ENCODE measurements at regions not wholly inside any gene's neighbourhood (a gene's known extent, or its start where the extent isn't known, plus 50 kb on each side); places are given as distances from the start of the nearest gene placed in this dataset.

DNA sequence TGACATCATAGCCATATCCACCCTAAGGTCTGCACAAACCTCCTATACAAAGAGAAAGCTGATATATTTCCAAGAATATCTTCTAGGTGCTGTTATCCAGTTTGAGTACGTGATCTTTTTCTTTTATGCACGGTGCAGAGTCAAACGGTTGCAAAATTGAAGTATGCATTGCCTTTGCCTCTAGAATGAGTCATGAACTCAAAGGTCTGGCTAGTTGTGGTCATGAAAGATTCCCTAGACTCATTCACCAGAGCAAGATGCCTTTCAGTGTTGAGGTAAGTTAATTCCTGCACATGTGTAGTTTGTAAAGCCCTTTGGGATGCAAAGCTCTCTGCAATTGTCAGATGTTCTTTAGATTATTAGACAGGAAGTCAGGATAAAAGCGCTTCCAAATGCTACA is 704.4 kb downstream of the PCDH19 start:
- DNase-seq, result no peak

DNA sequence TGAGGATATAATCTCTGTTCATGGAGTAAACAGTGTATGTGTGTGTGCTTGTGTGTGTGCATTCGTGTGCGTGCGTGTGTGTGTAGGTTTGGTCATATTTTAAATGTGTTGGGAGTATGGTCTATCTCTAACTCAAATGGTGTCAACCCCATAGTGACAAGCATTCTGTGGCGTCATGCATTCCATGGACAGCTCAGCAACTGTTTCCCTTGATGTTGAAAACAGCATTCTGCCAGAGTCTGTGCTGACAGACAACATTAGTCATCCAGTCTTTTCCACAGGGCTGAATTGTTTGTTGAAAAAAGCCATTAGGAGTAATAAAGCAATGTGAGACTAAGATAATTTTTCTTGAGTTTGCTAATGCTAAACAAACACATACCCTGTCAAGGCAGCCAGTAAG is 706.6 kb downstream of the PCDH19 start:
- DNase-seq, result no peak

DNA sequence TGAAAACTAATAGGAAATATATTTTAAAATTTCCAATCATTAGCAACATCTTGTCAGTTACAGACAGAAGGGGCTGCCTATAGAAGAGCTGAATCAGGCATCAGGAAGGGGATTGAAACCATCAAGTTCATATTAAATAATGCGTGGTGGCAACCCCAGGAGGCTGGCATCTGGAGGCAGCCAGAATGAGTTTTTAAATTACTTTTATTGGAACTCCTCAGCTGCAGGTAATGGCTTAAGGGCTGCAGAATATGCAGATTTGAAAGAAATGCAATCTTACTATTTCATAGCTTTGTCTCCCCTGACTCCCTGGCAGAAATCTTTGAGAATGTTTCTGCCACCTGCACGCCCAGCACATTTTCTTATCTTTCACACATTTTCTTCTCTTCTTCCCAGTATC is 711.6 kb downstream of the PCDH19 start:
- no peak for DNase-seq

DNA sequence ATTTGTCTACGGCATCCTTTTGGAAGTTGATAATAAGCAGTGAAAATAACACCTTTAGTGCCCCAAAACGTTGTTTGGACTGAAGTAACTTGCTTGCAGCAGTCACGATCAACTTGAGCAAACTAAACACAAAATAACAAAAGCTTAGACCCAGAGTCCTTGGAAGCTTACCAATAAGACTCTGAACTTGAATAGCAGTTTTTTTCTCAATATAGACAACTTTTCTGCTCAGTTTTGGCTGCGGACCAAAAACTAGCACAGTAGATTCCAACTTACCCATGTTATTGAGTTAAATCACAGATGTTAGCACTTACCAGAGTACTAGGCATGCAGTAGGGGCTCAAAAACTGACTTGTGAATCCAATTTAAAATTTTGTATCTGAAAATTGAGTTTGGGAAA is 746.9 kb downstream of the PCDH19 start:
- no peak for DNase-seq

DNA sequence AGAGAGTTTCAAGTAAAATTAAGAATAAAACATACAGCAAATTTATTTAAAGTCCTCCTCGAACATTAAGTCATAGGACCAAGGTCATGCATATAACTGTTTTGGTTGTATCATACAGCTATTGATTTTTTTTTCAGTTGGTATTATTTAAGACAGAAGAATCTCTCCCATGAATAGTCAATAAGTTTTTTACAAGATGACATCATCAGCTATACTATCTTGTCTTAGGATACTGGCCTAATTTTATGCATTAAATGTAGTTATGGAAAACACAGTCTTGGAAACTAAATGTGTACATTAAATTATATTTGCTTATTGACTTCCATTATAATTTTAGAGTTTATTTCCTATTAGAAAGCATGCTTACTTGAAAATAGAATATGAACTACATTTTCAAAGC is 755.9 kb downstream of the PCDH19 start:
- DNase-seq, result no peak

DNA sequence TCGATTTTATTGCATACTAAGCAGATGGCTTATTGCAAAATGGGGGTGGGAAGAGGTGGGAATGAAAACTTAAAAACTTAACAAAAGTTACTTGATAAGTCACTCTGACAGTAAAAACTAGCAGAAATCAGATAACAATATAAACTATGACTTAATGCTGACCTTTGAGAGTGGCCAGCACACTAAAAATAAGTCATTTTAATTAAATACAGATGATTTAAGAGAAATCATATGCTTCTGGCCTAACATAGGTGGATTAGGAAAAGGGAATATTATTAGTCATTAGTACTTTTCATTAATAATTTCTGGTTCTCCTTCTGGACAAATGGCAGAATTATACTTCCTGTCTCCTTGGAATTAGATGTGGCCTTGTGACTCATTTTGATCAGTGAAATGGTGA is 756.7 kb downstream of the PCDH19 start:
- no peak for DNase-seq

DNA sequence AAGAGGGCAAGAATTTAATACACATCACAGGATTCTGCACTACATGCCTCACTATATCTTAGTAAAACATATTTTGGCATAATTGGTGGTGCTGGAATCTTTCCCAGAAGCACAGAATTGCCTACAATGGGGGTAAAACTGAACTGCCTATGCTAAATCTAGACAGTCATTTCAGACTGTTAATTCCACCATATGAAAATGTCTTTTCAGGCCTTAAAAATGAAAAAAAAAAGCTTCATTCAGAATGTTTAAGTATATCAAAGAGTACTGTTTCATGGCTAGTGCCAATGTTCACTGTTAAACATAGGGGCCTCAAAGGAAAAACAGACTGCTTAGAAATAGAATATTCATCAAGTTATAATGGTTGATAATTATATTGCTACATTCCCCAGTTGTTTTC is 797.0 kb downstream of the PCDH19 start:
- DNase-seq, result no peak

DNA sequence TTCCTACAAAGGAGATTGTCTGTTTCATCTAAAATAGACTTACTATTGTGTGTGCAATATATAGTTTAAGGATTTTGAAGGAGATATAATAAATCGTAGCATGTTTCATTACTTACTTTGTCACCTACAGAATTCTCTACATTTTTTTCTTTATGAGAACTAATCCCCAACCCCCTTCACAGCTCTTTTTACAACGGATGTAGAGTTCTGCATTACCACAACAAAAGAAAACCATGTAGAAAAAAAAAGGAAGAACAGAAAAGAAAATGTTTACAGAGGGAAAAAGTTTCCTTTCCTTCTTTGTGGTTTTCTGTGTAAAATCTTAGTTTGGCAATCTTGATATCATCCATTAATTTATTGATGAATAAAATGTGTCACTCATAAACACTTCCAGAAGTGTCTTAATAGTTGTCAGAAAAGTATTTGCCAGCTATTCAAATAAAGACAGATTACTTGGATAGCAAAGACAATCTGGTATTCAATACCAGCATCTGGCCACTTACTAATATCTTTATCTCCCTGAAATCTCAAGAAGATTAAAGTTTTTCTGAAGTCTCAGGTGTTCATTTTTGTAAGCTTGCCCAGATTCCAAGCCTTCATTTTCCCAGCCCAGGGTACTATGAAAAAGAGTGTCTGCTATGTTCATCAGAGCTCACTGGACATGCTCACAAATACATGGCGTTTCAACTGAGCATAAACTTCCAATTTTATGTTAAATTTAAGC is 806.8 kb downstream of the PCDH19 start:
- DNase-seq, result no peak

DNA sequence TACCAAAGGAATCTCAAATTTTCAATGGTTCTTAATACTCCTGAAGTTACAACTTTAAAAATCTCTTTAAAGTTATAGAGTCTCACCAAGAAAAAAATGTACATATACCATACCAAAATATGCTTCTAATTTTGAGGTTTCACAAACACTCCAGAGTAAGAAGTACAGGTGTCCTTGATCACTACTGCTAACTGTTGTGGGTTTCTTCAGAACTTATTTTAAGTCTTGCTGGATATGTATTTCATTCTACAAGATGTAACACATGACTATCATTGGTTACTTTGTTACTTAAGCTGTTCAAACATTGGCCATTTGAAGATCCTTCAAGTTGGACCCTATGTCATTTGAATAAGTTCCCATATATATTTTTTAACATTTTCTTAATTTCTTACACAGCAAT is 808.0 kb downstream of the PCDH19 start:
- DNase-seq, result no peak

DNA sequence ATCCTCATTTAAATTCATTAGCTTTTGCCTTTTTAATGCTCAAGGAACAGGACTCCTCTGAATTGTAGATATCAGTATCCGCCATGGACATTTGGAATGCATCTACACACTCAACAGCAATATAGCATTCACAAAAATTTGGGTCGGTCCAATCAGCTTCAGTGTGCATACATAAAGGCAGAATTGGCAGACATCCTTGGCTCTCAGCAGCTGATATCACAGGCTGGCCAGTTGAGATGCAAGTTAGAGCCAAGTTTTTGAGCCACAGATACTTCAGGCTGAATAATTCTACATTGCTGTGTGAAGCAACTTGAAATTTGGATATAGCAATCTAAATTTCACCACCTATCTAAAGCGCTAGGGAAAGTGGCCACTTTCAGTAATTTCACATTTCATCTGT is 821.1 kb downstream of the PCDH19 start:
- DNase-seq, result no peak

DNA sequence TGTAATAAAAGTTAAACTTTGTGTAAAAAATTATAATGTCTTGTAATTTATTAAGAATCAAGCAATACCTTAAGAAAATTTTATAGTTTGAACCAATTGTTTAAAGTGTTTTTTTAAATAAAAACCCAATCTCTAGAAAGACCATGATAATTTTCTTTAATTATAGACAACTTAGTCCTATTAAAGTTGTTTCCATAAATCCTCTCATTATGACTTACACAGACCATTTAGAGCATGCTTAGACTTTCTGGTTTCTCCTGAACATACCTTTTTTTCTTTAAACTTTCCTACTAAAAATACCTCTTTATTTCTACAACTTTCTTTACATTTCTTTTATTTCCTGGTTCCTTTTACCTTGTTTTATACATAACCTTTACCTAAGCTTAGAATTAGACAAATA is 837.4 kb downstream of the PCDH19 start:
- no peak for DNase-seq

DNA sequence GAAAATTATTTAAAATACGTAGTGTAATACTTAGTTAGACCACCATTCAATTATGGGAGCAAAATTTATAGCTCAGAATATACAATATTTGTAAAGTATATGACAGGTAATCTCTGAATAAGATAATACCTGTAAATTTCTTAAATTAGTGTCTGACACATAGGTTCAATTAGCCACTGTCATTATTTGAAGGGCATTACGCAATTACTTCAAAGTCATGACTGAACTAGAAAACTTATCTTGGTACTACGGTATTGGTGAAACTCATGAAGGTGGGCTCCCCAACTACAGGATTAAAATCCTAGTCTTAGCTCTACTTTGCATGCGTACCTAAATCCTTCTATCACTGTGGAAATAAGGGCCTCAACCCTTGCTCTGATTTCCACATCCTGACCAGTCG is 860.7 kb downstream of the PCDH19 start:
- DNase-seq, result no peak

DNA sequence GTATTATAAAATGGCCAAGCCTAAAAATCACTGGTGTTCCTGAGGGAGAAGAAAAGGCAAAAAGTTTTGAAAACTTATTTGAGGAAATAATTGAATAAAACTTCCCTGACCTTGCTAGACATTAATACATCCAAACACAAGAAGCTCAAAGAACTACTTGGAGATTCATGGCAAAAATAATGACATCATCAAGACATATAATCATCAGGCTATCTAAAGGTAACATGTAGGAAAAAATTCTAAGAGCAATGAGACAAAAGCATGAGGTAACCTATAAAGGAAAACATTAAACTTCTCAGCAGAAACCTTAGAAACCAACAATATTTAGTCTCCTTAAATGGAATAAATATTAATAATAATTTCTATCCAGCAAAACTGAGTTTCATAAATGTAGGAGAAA is 887.6 kb downstream of the PCDH19 start:
- no peak for DNase-seq

DNA sequence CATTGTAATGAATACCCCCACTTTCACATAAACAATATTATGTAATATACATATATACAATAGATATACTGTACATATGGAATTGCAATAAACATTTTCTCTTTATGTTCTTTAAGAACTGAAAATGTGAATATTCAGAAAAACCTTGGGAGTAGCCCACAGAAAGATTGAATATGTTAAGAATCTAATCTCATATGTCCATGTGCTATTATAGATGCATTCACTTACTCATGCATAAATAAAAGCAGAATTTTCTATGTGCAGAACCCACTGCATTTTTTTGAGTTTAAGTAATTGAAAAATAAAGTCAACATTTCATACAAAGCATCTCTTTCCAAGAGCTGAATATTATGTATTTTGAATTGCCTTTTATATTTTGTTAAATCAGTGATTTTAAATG is 902.3 kb downstream of the PCDH19 start:
- no peak for DNase-seq

DNA sequence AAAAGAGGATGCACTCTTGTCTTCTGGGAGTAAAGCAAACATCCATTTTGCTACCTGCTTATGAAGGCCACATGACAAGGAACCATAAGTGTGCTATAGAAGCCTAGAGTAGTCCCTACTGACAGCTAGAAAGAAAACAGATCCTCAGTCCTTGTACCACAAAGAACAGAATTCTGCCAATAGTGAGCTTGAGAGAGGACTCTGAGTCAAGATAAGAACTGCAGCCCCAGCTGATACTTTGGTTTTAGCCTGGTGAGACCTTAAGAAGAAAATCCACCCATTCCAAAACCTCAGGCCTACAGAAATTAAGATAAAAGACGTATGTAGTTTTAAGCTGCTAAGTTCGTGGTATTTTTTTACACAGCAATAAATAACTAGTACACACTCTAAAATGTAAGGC is 914.6 kb downstream of the PCDH19 start:
- no peak for DNase-seq

DNA sequence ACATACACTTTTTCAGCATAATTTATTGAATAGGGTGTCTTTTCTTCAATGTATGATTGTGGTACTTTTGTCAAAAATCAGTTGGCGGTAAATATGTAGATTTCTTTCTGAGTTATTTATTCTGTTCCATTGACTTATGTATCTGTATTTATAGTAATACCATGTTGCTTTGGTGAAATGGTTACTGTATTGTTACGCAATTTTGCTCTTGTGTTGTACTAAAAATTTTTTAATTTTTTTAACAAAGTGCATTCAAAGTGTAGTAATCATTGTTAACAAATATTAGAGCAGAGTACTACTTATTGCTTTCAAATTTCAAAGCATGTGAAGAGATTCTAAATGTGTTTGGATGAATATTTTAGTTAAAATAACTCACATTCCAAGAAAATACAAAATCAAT is 915.4 kb downstream of the PCDH19 start:
- no peak for DNase-seq

DNA sequence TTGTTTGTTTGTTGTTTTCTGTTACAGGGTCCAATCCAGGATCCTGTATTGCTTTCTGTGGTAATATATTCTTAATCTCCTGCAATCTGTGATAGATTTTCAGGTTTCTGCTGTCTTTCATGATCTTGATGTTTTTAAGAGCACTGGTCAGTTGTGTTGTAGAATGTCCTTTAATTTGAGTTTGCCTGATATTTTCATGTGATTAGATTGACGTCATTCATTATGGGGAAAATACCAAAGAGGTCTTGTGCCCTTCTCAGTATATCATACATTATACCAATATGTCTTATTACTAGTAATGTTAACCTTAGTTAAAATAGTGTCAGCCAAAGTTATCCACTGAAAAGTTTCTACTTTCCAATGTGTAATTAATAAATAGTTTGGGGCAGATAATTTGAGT is 929.3 kb downstream of the PCDH19 start:
- DNase-seq, result no peak

DNA sequence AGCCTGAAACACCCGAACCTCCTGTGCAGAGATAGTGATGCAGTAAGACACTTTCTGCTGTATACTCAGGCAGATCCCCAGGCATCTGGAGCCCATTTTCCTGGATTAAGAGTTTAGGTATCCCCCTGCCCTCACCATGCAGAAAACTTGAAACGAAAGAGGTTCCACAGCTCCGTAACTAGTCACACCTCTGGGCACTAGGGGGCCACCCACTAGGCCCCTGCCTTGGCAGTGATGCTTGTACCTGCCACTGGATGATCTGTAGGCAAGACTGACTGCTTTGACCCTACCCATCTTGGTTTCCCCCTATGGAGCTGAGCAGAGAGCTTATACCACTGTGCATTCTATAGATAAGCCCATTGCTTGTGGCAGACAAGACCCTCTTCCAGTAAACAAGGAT is 940.6 kb downstream of the PCDH19 start:
- DNase-seq, result no peak

DNA sequence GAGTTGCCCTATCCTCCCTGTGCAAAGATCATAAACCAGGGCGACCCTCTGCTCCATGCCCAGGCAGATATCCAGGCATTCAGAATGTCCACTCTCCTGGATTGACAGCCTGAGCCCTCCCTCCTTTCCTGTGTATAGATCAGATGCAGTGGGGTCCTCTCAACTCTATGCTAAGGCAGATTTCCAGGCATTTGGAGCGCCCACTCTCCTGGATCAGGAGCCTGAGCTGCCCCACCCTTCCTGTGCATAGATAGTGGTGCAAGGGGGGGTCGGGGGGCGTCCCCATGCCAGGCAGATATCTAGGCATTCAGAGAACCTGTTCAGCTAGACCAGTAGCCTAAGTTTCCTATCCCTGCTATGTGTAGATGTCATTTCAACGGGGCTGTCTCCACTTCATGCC is 941.1 kb downstream of the PCDH19 start:
- no peak for DNase-seq

DNA sequence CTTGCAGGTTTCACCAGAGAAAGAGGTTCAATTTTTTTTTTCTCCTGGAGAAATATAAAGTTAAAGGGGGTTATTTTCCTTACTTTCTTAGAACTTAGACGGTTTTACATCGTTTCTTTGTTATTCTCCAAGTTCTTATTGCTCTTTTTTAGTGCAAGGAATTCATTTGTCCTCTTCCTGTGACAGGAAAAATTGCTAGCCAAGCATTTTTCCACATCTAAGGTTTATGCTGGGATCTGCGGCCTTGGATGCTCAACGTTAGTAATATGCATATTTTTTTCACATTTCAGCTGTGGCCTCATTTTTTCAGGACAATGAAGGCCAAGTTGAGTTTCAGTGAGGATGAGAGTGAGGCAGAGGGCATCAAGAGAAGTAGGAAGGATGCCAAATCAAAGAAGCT is 948.9 kb downstream of the PCDH19 start:
- DNase-seq, result no peak

DNA sequence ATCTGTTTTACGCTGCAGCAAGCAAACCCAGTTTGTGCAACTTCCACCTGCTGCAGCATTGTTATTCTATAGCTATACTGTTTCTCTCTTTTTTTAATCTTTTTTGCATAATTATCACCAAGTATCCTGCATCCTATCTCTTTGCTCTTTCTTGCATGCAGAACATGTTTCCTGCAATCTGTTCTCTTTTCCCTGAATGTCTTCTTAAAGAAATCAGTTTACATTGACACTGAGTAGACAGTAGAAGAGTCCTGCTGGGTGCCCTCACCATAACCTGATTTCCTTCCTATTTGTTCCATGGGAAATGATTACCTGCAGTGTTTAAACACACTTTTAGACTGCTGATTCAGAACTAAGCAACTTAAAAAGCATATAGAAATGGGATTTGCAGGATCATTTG is 964.7 kb downstream of the PCDH19 start:
- no peak for DNase-seq

DNA sequence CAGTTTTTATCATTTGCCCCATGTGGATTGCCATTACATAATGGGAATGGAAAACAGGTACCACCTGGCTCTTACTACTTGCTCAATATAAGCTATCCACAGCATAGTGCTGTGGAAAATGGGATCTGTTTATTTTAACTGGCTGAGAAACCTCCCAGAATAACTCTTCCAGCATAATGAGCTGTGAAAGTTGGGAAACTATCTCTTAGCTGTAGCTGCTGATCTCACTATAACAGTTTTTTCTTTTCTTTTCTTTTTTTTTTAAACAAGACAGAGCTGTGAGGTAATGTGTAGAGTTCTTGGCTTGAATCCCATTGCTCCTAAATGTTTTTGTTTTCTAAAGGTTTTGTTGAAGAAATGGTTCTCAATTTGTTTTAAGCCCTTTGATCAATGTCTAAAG is 988.3 kb downstream of the PCDH19 start:
- no peak for DNase-seq

DNA sequence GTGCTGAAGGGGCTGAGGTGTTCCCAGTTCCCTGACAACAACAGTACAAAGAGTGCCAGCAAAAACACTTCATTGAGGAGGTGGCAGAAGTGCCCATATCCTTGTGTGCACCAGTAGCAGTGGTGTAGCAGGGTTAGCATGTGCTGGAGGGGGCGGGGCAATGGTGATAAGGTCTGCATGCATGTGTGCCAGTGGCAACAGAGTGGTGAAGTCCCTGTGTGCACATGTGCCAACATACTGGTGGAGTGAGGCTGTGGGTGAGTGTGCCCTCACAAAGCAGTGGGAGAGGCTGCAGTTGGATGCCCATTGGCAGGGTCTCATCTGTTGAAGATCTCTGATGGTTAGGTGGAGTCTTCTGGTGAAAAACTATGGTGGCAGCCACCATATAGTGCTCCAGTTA is 994.6 kb downstream of the PCDH19 start:
- no peak for DNase-seq

DNA sequence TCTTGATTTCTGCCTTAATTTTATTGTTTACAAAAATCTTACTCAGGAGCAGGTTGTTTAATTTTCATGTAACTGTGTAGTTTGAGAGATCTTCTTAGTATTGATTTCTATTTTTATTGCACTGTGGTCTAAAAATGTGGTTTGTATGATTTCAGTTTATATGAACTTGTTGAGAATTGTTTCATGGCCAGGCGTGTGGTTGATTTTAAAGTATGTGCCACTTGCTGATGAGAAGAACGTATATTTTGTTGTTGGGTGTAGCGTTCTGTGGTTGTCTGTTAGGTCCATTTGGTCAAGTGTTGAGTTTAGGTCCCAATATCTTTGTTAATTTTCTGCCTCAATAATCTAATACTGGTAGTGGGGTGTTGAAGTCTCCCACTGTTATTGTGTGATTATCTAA is 996.8 kb downstream of the PCDH19 start:
- no peak for DNase-seq

DNA sequence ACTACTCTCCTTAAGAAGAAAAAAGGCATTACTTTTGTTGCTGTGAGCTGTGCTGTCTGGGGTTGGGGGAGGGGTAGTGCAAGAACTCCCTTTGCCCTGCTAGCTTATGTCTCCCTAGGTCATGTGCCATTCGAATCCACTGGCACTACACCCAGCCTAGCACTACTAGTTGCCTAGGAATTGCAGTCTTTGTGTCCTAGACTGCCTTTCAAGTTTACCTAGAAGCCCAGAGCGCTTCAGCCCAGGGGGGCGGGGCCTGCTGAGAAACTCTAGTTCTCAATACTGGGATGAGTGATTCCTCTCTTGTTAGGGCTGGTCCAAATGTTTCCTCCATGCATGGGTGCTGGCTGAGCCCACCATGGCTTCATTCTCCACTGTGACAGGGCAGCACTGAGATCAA is 1011.5 kb downstream of the PCDH19 start:
- no peak for DNase-seq

DNA sequence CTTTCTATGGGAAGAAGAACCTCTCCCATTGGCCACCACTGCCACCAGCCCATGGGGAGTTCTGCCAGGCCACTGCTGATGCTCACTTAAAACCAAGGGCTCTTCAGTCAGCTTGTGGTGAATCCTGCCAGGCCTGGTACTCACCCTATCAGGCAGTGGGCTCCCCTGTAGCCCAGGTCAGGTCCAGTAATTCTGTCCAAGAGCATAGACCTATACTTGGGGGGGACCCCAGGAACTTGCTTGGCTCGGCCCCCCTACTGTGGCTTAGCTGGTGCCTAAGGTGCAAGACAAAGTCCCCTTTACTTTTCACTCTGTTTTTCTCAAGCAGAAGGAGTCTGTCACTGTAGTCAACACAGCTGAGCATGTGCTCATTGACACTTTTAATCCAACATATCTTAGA is 1012.2 kb downstream of the PCDH19 start:
- no peak for DNase-seq
